ENCODE measurements at regions not wholly inside any gene's neighbourhood (a gene's known extent, or its start where the extent isn't known, plus 50 kb on each side); places are given as distances from the start of the nearest gene placed in this dataset.

GRCh38 chr15:95363646-95364045, 966.9 kb upstream of the NR2F2 start:
- H3K9ac ChIP-seq (ENCODE audit: low read length) = no peak overlapping the region
- H3K9me3 ChIP-seq (ENCODE audit: control insufficient read depth, low read length) = no peaks in the 10 kb centered on the region
- no peaks in the 10 kb centered on the region for H3K36me3 ChIP-seq (ENCODE audit: control insufficient read depth, insufficient read depth, low read length)
- no peak overlapping the region for H3K4me3 ChIP-seq (ENCODE audit: low read length)
- H3K27me3 ChIP-seq (ENCODE audit: control insufficient read depth, insufficient read depth, low read length) = no peaks in the 10 kb centered on the region
- no peaks in the 10 kb centered on the region for H3K4me1 ChIP-seq (ENCODE audit: control insufficient read depth, insufficient read depth, low read length)

GRCh38 chr15:95365511-95366107, 964.9 kb upstream of the NR2F2 start:
- no peak overlapping the region for H3K4me3 ChIP-seq (ENCODE audit: low read length)
- no peaks in the 10 kb centered on the region for H3K9me3 ChIP-seq (ENCODE audit: control insufficient read depth, low read length)
- no peaks in the 10 kb centered on the region for H3K4me1 ChIP-seq (ENCODE audit: control insufficient read depth, insufficient read depth, low read length)
- H3K27me3 ChIP-seq (ENCODE audit: control insufficient read depth, insufficient read depth, low read length) = no peaks in the 10 kb centered on the region
- H3K36me3 ChIP-seq (ENCODE audit: control insufficient read depth, insufficient read depth, low read length) = no peaks in the 10 kb centered on the region
- H3K9ac ChIP-seq (ENCODE audit: low read length) = no peak overlapping the region

GRCh38 chr15:95368191-95368590, 962.3 kb upstream of the NR2F2 start:
- no peak overlapping the region for H3K4me3 ChIP-seq (ENCODE audit: low read length)
- H3K36me3 ChIP-seq (ENCODE audit: control insufficient read depth, insufficient read depth, low read length) = no peaks in the 10 kb centered on the region
- H3K9me3 ChIP-seq (ENCODE audit: control insufficient read depth, low read length) = no peaks in the 10 kb centered on the region
- no peak overlapping the region for H3K9ac ChIP-seq (ENCODE audit: low read length)
- no peaks in the 10 kb centered on the region for H3K4me1 ChIP-seq (ENCODE audit: control insufficient read depth, insufficient read depth, low read length)
- H3K27me3 ChIP-seq (ENCODE audit: control insufficient read depth, insufficient read depth, low read length) = no peaks in the 10 kb centered on the region

DNA sequence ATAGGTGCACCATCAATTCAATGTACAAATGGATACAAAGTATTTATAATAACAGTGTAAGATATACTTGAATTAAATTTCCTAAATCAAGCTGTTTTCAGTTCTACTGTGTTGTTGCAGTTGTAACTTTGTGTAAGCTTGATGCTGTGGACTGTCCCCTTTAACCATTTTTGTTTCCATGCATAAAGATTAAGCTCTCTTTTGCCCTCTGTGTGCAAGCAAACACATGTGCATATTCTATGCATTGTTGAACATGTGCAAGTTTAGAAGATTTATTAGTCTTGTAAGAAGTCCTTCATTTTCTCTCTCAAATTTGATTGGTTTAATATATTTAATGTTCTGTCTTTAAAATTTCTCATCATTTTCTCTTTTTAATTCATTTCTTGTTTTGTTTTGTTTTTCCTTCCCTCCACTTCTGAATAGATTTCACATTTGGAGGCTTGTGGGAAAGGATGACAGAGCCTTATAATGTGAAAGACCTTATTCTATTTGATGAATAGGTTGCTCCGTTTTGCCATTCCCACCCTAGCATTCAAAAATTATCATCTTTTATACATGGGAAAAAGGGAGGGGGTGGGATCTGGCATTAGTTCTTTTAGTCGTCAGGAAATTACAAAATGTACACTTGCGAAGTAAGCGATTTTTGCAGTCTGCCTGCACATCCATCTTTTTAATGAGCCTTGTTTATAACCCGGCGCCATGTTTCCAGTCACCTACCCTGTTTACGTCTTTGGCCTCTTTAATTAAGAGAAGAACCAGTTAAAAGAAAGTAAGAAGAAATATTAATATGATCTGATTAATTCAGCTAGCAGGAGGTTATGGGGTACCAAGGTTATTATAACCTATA, 961.5 kb upstream of the NR2F2 start:
- Histone ChIP-seq H3K9ac (ENCODE audit: low read length) (no peak overlapping the region), H3K4me3 (ENCODE audit: low read length) (no peak overlapping the region), H3K4me1 (ENCODE audit: control insufficient read depth, insufficient read depth, low read length) (no peaks in the 10 kb centered on the region), H3K9me3 (ENCODE audit: control insufficient read depth, low read length) (no peaks in the 10 kb centered on the region), H3K36me3 (ENCODE audit: control insufficient read depth, insufficient read depth, low read length) (no peaks in the 10 kb centered on the region), H3K27me3 (ENCODE audit: control insufficient read depth, insufficient read depth, low read length) (no peaks in the 10 kb centered on the region)

DNA sequence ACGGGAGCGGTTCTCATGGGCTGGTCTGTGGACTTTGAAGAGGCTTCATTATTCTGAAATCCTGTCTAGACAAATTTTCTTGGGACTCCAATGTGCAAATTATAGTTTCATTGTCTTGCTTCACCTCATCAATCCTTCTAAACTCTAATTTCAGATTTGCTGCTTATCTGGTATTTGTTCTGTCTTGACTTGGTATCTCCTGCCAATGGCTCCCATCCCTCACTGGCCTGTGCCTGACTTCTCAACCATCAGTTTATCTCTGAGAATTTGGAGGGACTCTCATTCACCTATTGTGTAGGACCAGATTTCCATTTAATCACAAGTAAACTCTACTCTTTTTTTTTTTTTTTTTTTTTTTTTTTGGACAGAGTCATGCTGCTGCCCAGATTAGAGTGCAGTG, 960.2 kb upstream of the NR2F2 start:
- no peaks in the 10 kb centered on the region for H3K4me1 ChIP-seq (ENCODE audit: control insufficient read depth, insufficient read depth, low read length)
- H3K9me3 ChIP-seq (ENCODE audit: control insufficient read depth, low read length) = no peaks in the 10 kb centered on the region
- H3K9ac ChIP-seq (ENCODE audit: low read length) = no peak overlapping the region
- H3K27me3 ChIP-seq (ENCODE audit: control insufficient read depth, insufficient read depth, low read length) = no peaks in the 10 kb centered on the region
- no peak overlapping the region for H3K4me3 ChIP-seq (ENCODE audit: low read length)
- H3K36me3 ChIP-seq (ENCODE audit: control insufficient read depth, insufficient read depth, low read length) = no peaks in the 10 kb centered on the region

GRCh38 chr15:95371664-95372063, 958.8 kb upstream of the NR2F2 start:
- Histone ChIP-seq H3K9ac (ENCODE audit: low read length) (no peak overlapping the region), H3K27me3 (ENCODE audit: control insufficient read depth, insufficient read depth, low read length) (no peaks in the 10 kb centered on the region), H3K36me3 (ENCODE audit: control insufficient read depth, insufficient read depth, low read length) (no peaks in the 10 kb centered on the region), H3K4me3 (ENCODE audit: low read length) (no peak overlapping the region), H3K4me1 (ENCODE audit: control insufficient read depth, insufficient read depth, low read length) (no peaks in the 10 kb centered on the region), H3K9me3 (ENCODE audit: control insufficient read depth, low read length) (no peaks in the 10 kb centered on the region)

- no peaks in the 10 kb centered on the region for H3K27me3 ChIP-seq (ENCODE audit: control insufficient read depth, insufficient read depth, low read length)
- H3K4me3 ChIP-seq (ENCODE audit: low read length) = no peak overlapping the region
- no peaks in the 10 kb centered on the region for H3K9me3 ChIP-seq (ENCODE audit: control insufficient read depth, low read length)
- no peaks in the 10 kb centered on the region for H3K4me1 ChIP-seq (ENCODE audit: control insufficient read depth, insufficient read depth, low read length)
- H3K9ac ChIP-seq (ENCODE audit: low read length) = no peak overlapping the region
- H3K36me3 ChIP-seq (ENCODE audit: control insufficient read depth, insufficient read depth, low read length) = no peaks in the 10 kb centered on the region
Measured at GRCh38 chr15:95375281-95375680, 955.2 kb upstream of the NR2F2 start.

DNA sequence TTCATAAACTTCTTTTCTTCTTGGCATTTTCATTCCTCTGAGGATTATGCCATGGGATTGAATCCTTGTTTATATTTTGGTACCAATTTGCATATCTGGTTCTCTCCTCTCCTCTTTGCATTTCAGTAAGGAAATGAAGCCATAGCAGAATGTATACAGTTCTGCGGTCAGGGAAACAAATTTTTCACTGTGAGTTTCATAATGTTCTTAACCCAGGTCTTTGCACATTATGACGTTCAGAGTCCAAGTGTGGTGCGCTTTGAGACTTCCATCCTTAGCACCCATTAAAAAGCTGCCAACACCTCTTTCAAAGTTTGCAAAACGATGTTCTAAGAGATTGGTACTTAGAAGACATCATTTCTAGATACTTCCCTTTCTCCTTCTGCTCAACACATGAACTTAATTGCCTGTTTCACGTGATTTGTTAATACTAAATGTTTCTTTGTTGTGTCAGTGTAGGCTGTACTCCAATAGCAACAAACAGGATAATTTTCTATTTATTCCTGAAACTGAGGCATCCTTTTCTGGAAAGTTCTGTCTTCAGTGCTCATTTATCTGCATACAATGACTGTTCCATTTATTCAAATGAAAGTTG, 953.1 kb upstream of the NR2F2 start:
- no peak overlapping the region for H3K9ac ChIP-seq (ENCODE audit: low read length)
- no peaks in the 10 kb centered on the region for H3K4me1 ChIP-seq (ENCODE audit: control insufficient read depth, insufficient read depth, low read length)
- H3K27me3 ChIP-seq (ENCODE audit: control insufficient read depth, insufficient read depth, low read length) = no peaks in the 10 kb centered on the region
- H3K36me3 ChIP-seq (ENCODE audit: control insufficient read depth, insufficient read depth, low read length) = no peaks in the 10 kb centered on the region
- H3K9me3 ChIP-seq (ENCODE audit: control insufficient read depth, low read length) = no peaks in the 10 kb centered on the region
- H3K4me3 ChIP-seq (ENCODE audit: low read length) = no peak overlapping the region

DNA sequence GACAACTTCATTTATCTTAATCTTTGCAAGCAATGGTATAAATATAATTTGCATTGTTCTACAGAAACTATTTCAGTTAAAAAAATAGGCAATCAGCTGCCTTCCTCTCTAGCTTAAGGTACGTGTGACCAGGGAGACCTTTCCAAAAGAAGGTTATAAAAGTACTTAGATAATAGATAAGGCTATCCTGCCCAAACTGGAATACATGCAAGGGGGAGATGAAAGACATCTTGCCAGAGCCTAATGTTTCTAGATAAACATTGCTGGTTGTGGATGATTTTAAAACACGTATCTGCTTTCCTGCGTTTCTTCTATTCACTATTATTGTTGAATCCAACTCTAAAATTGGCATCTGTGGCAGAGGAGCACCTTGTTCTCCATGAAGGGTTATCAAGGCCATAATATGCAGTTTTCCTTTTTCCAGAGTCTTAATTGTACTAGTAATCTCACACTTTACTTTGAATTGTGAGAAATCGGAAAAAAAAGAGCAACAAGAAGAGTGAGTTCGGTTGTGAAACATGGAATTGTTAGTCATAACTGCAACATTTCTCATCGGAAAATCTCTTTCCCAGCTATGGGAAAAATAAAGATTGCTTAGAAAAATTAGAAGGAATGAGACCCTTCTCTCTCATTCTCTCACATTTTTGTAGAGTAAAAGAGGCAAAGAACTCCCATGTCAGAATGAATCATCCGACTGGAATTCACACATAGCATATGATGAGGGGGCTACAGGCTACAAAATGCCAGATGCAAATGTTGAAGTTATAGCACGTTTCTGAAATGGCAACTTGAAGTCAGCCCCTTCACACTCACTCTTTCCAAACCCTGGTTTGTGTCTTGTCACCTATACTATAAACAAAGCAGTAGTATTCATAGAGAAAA, 936.1 kb upstream of the NR2F2 start:
- Histone ChIP-seq H3K9me3 (ENCODE audit: control insufficient read depth, low read length) (no peaks in the 10 kb centered on the region), H3K36me3 (ENCODE audit: control insufficient read depth, insufficient read depth, low read length) (no peaks in the 10 kb centered on the region), H3K9ac (ENCODE audit: low read length) (no peak overlapping the region), H3K4me1 (ENCODE audit: control insufficient read depth, insufficient read depth, low read length) (no peaks in the 10 kb centered on the region), H3K27me3 (ENCODE audit: control insufficient read depth, insufficient read depth, low read length) (no peaks in the 10 kb centered on the region), H3K4me3 (ENCODE audit: low read length) (no peak overlapping the region)

DNA sequence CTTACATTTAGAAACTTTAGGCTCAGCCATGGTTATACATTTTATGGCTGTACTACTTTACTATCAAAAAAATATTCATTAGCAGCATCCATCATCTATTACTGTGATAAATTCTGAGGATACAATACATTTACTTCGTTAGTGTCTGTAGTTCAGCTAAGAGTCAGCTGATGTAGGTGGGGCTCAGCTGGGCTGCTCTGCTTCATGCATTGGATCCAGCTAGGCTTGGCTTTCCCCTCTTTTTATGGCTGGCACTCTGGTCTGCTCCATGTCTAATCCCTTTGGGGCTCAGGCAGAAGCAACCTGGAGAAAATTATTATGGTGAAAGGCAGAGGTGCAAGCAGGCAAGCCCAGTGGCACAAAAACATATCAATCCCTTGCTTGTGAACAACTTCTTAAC, 930.1 kb upstream of the NR2F2 start:
- Histone ChIP-seq H3K27me3 (ENCODE audit: control insufficient read depth, insufficient read depth, low read length) (no peaks in the 10 kb centered on the region), H3K4me3 (ENCODE audit: low read length) (no peak overlapping the region), H3K9me3 (ENCODE audit: control insufficient read depth, low read length) (no peaks in the 10 kb centered on the region), H3K4me1 (ENCODE audit: control insufficient read depth, insufficient read depth, low read length) (no peaks in the 10 kb centered on the region), H3K36me3 (ENCODE audit: control insufficient read depth, insufficient read depth, low read length) (no peaks in the 10 kb centered on the region), H3K9ac (ENCODE audit: low read length) (no peak overlapping the region)

DNA sequence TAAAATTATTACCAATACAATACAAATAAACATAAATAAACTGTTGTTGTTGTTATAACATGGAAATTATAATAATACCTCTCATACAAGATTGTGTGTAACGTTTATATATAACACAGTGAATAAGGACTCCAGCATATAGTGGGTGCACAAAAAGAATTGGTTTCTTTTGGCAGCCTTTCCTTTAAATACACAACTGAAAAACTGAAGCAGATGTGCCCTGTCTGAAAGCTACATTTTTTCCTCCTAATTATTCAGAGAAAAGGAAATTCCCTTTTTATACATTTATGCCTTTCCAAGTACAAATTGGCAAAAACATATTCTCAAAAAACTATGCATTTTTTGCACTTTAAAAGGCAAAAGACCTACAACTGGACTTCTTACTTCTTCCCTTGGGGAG, 928.9 kb upstream of the NR2F2 start:
- H3K27me3 ChIP-seq (ENCODE audit: control insufficient read depth, insufficient read depth, low read length) = no peaks in the 10 kb centered on the region
- H3K4me1 ChIP-seq (ENCODE audit: control insufficient read depth, insufficient read depth, low read length) = no peaks in the 10 kb centered on the region
- no peak overlapping the region for H3K4me3 ChIP-seq (ENCODE audit: low read length)
- H3K36me3 ChIP-seq (ENCODE audit: control insufficient read depth, insufficient read depth, low read length) = no peaks in the 10 kb centered on the region
- no peaks in the 10 kb centered on the region for H3K9me3 ChIP-seq (ENCODE audit: control insufficient read depth, low read length)
- no peak overlapping the region for H3K9ac ChIP-seq (ENCODE audit: low read length)

DNA sequence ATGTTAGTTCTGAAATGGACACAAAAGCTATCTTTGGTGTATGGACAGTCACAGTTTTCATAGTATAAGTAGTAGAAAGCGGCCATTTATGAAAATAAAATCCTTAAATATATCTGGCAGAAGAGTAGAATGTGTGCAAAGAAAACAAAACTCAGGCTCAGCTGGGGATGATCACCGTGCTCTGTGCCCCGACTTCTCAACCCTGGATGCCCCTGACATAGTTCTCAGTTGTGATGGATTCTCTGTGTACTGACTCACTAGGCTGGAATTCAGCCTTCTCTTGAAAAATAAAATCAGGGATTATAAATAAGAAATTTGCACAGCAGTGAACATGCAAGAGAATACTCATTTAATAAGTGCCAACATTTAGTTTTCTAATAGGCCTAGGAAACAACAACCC, 925.1 kb upstream of the NR2F2 start:
- Histone ChIP-seq H3K27me3 (ENCODE audit: control insufficient read depth, insufficient read depth, low read length) (no peaks in the 10 kb centered on the region), H3K4me1 (ENCODE audit: control insufficient read depth, insufficient read depth, low read length) (no peaks in the 10 kb centered on the region), H3K9me3 (ENCODE audit: control insufficient read depth, low read length) (no peaks in the 10 kb centered on the region), H3K36me3 (ENCODE audit: control insufficient read depth, insufficient read depth, low read length) (no peaks in the 10 kb centered on the region), H3K4me3 (ENCODE audit: low read length) (no peak overlapping the region), H3K9ac (ENCODE audit: low read length) (no peak overlapping the region)

All from mucosa of stomach (tissue), 1 donor.